ES-I3 (cell line): ENCODE measurements at regions not wholly inside any gene's neighbourhood (a gene's known extent, or its start where the extent isn't known, plus 50 kb on each side); places are given as distances from the start of the nearest gene placed in this dataset.
"Not testable (repeated sequence)": the region's sequence is repeated elsewhere in the genome, so short reads cannot be mapped to it uniquely, and the experiment has no call there.

Experiments
- H3K36me3 ChIP-seq: 2 replicates; pipeline ENCODE4 v1.6.1; 2013; ENCODE audit warnings: mild to moderate bottlenecking, low read length, control low read depth, moderate library complexity; ENCODE audit not compliant: insufficient read depth
- H3K4me1 ChIP-seq: 2 replicates; pipeline ENCODE4 v1.6.1; 2013; ENCODE audit warnings: mild to moderate bottlenecking, control low read depth, low read length; ENCODE audit not compliant: insufficient read depth
- H3K9ac ChIP-seq: 2 replicates; pipeline ENCODE4 v1.6.1; 2013; ENCODE audit warnings: low read depth, mild to moderate bottlenecking, low read length, moderate library complexity
- H3K9me3 ChIP-seq: 2 replicates; pipeline ENCODE4 v1.6.1; 2013; ENCODE audit warnings: mild to moderate bottlenecking, low read length, moderate library complexity; ENCODE audit not compliant: control insufficient read depth, insufficient read depth

GRCh38 chr14:81738946-81739659, 205.4 kb upstream of the SEL1L start:
- no peak overlapping the region for H3K9ac ChIP-seq
- no peaks in the 10 kb centered on the region for H3K36me3 ChIP-seq
- no peaks in the 10 kb centered on the region for H3K4me1 ChIP-seq
- no peaks in the 10 kb centered on the region for H3K9me3 ChIP-seq

GRCh38 chr14:81743605-81744004, 210.0 kb upstream of the SEL1L start:
- H3K4me1 ChIP-seq, result no peaks in the 10 kb centered on the region
- H3K9ac ChIP-seq, result no peak overlapping the region
- no peaks in the 10 kb centered on the region for H3K9me3 ChIP-seq
- no peaks in the 10 kb centered on the region for H3K36me3 ChIP-seq

GRCh38 chr14:81751198-81751597, 217.5 kb upstream of the SEL1L start:
- Histone ChIP-seq H3K36me3 (no peaks in the 10 kb centered on the region), H3K4me1 (no peaks in the 10 kb centered on the region), H3K9me3 (no peaks in the 10 kb centered on the region), H3K9ac (no peak overlapping the region)

GRCh38 chr14:81759541-81759940, 225.9 kb upstream of the SEL1L start:
- no peak overlapping the region for H3K9ac ChIP-seq
- H3K36me3 ChIP-seq, result no peaks in the 10 kb centered on the region
- H3K9me3 ChIP-seq, result no peaks in the 10 kb centered on the region
- H3K4me1 ChIP-seq, result no peaks in the 10 kb centered on the region

- no peaks in the 10 kb centered on the region for H3K9me3 ChIP-seq
- no peaks in the 10 kb centered on the region for H3K36me3 ChIP-seq
- no peak overlapping the region for H3K9ac ChIP-seq
- no peaks in the 10 kb centered on the region for H3K4me1 ChIP-seq
Observed at GRCh38 chr14:81765651-81766275, 232.1 kb upstream of the SEL1L start.

GRCh38 chr14:81766321-81766915, 232.8 kb upstream of the SEL1L start:
- H3K36me3 ChIP-seq, result no peaks in the 10 kb centered on the region
- H3K9me3 ChIP-seq, result no peaks in the 10 kb centered on the region
- H3K4me1 ChIP-seq, result no peaks in the 10 kb centered on the region
- H3K9ac ChIP-seq, result no peak overlapping the region

- H3K4me1 ChIP-seq, result no peaks in the 10 kb centered on the region
- H3K9me3 ChIP-seq, result no peaks in the 10 kb centered on the region
- no peak overlapping the region for H3K9ac ChIP-seq
- H3K36me3 ChIP-seq, result no peaks in the 10 kb centered on the region
Observed at GRCh38 chr14:81767266-81767995, 233.8 kb upstream of the SEL1L start.

GRCh38 chr14:81771651-81772275, 238.1 kb upstream of the SEL1L start:
- Histone ChIP-seq H3K36me3 (no peaks in the 10 kb centered on the region), H3K9me3 (no peaks in the 10 kb centered on the region), H3K9ac (no peak overlapping the region), H3K4me1 (no peaks in the 10 kb centered on the region)

GRCh38 chr14:81772381-81772780, 238.7 kb upstream of the SEL1L start:
- Histone ChIP-seq H3K9ac (no peak overlapping the region), H3K36me3 (no peaks in the 10 kb centered on the region), H3K4me1 (no peaks in the 10 kb centered on the region), H3K9me3 (no peaks in the 10 kb centered on the region)

- Histone ChIP-seq H3K4me1 (no peaks in the 10 kb centered on the region), H3K9me3 (no peaks in the 10 kb centered on the region), H3K36me3 (no peaks in the 10 kb centered on the region), H3K9ac (no peak overlapping the region)
Observed at GRCh38 chr14:81776531-81776930, 242.9 kb upstream of the SEL1L start.

- H3K4me1 ChIP-seq, H3K9me3 ChIP-seq, H3K9ac ChIP-seq, H3K36me3 ChIP-seq: not testable (repeated sequence)
Observed at GRCh38 chr14:81781798-81782197, 248.1 kb upstream of the SEL1L start.

- Histone ChIP-seq H3K36me3 (no peaks in the 10 kb centered on the region), H3K9me3 (no peaks in the 10 kb centered on the region), H3K4me1 (peaks cover 4% of the 10 kb centered on the region; the same call in 1 of the 2 replicates), H3K9ac (no peak overlapping the region)
Observed at GRCh38 chr14:81784084-81784483, 250.4 kb upstream of the SEL1L start.

- H3K9ac ChIP-seq, result no peak overlapping the region
- H3K9me3 ChIP-seq, result no peaks in the 10 kb centered on the region
- peaks cover 4% of the 10 kb centered on the region; the same call in 1 of the 2 replicates for H3K4me1 ChIP-seq
- H3K36me3 ChIP-seq, result no peaks in the 10 kb centered on the region
Observed at GRCh38 chr14:81797315-81797714, 263.7 kb upstream of the SEL1L start.

- H3K9me3 ChIP-seq, result no peaks in the 10 kb centered on the region
- no peaks in the 10 kb centered on the region for H3K4me1 ChIP-seq
- no peak overlapping the region for H3K9ac ChIP-seq
- H3K36me3 ChIP-seq, result no peaks in the 10 kb centered on the region
Observed at GRCh38 chr14:81801921-81802320, 268.3 kb upstream of the SEL1L start.
